ENCODE measurements at regions not wholly inside any gene's neighbourhood (a gene's known extent, or its start where the extent isn't known, plus 50 kb on each side); places are given as distances from the start of the nearest gene placed in this dataset.

GRCh38 chr4:84063619-84064018, 435.5 kb downstream of the NKX6-1 start:
- no peak for TF ChIP-seq CTCF (IDR thresholded peaks at IDR 0.05; ENCODE audit: borderline replicate concordance, extremely low read depth, insufficient read depth)
- Histone ChIP-seq H3K27me3 (ENCODE audit: control insufficient read depth, insufficient read depth, low read length) (no peaks in the 10 kb centered on the region), H3K4me3 (ENCODE audit: low read length in 3 of 3) (no peak overlapping the region), H3K9me3 (ENCODE audit: control insufficient read depth in 2 of 3, insufficient read depth in 1 of 3, low read length in 3 of 3) (no peaks in the 10 kb centered on the region), H3K4me1 (ENCODE audit: control insufficient read depth in 2 of 3, insufficient read depth in 2 of 3, low read depth in 1 of 3, low read length in 3 of 3) (no peaks in the 10 kb centered on the region), H3K36me3 (ENCODE audit: control insufficient read depth in 2 of 3, insufficient read depth in 3 of 3, low read length in 3 of 3) (no peaks in the 10 kb centered on the region), H3K27ac (ENCODE audit: low read depth in 2 of 2, low read length in 2 of 2) (no peak overlapping the region), H3K9ac (ENCODE audit: low read length in 3 of 3) (no peak overlapping the region)
- DNase-seq (no peak), FAIRE-seq (no peak)
- intact Hi-C loops (cut with DNase I) = no loop called here

GRCh38 chr4:84058201-84058600, 440.9 kb downstream of the NKX6-1 start:
- no peak overlapping the region for H3K27ac ChIP-seq (ENCODE audit: low read depth in 2 of 2, low read length in 2 of 2)
- intact Hi-C loops (cut with DNase I) = no loop called here
- FAIRE-seq (no peak), DNase-seq (no peak)
- H3K9me3 ChIP-seq (ENCODE audit: control insufficient read depth in 2 of 3, insufficient read depth in 1 of 3, low read length in 3 of 3) = no peaks in the 10 kb centered on the region
- H3K4me3 ChIP-seq (ENCODE audit: low read length in 3 of 3) = no peak overlapping the region
- TF ChIP-seq CTCF (IDR thresholded peaks at IDR 0.05; ENCODE audit: borderline replicate concordance, extremely low read depth, insufficient read depth) = no peak
- H3K36me3 ChIP-seq (ENCODE audit: control insufficient read depth in 2 of 3, insufficient read depth in 3 of 3, low read length in 3 of 3) = no peaks in the 10 kb centered on the region
- no peak overlapping the region for H3K9ac ChIP-seq (ENCODE audit: low read length in 3 of 3)
- H3K4me1 ChIP-seq (ENCODE audit: control insufficient read depth in 2 of 3, insufficient read depth in 2 of 3, low read depth in 1 of 3, low read length in 3 of 3) = no peaks in the 10 kb centered on the region
- no peaks in the 10 kb centered on the region for H3K27me3 ChIP-seq (ENCODE audit: control insufficient read depth, insufficient read depth, low read length)

- H3K9ac ChIP-seq (ENCODE audit: low read length in 3 of 3) = no peak overlapping the region
- FAIRE-seq (no peak), DNase-seq (no peak)
- H3K9me3 ChIP-seq (ENCODE audit: control insufficient read depth in 2 of 3, insufficient read depth in 1 of 3, low read length in 3 of 3) = no peaks in the 10 kb centered on the region
- H3K27me3 ChIP-seq (ENCODE audit: control insufficient read depth, insufficient read depth, low read length) = no peaks in the 10 kb centered on the region
- H3K4me1 ChIP-seq (ENCODE audit: control insufficient read depth in 2 of 3, insufficient read depth in 2 of 3, low read depth in 1 of 3, low read length in 3 of 3) = no peaks in the 10 kb centered on the region
- H3K36me3 ChIP-seq (ENCODE audit: control insufficient read depth in 2 of 3, insufficient read depth in 3 of 3, low read length in 3 of 3) = no peaks in the 10 kb centered on the region
- intact Hi-C loops (cut with DNase I) = no loop called here
- no peak for TF ChIP-seq CTCF (IDR thresholded peaks at IDR 0.05; ENCODE audit: borderline replicate concordance, extremely low read depth, insufficient read depth)
- H3K27ac ChIP-seq (ENCODE audit: low read depth in 2 of 2, low read length in 2 of 2) = no peak overlapping the region
- no peak overlapping the region for H3K4me3 ChIP-seq (ENCODE audit: low read length in 3 of 3)
These were observed 447.5 kb downstream of the NKX6-1 start for GRCh38 chr4:84051639-84052038.

- H3K4me1 ChIP-seq (ENCODE audit: control insufficient read depth in 2 of 3, insufficient read depth in 2 of 3, low read depth in 1 of 3, low read length in 3 of 3) = no peaks in the 10 kb centered on the region
- H3K9ac ChIP-seq (ENCODE audit: low read length in 3 of 3) = no peak overlapping the region
- intact Hi-C loops (cut with DNase I) = no loop called here
- no peak overlapping the region for H3K27ac ChIP-seq (ENCODE audit: low read depth in 2 of 2, low read length in 2 of 2)
- DNase-seq = no peak
- no peaks in the 10 kb centered on the region for H3K9me3 ChIP-seq (ENCODE audit: control insufficient read depth in 2 of 3, insufficient read depth in 1 of 3, low read length in 3 of 3)
- H3K36me3 ChIP-seq (ENCODE audit: control insufficient read depth in 2 of 3, insufficient read depth in 3 of 3, low read length in 3 of 3) = no peaks in the 10 kb centered on the region
- no peak overlapping the region for H3K4me3 ChIP-seq (ENCODE audit: low read length in 3 of 3)
- H3K27me3 ChIP-seq (ENCODE audit: control insufficient read depth, insufficient read depth, low read length) = no peaks in the 10 kb centered on the region
- no peak for TF ChIP-seq CTCF (IDR thresholded peaks at IDR 0.05; ENCODE audit: borderline replicate concordance, extremely low read depth, insufficient read depth)
- FAIRE-seq = no peak
These were observed 448.0 kb downstream of the NKX6-1 start for GRCh38 chr4:84051089-84051488.
